ENCODE measurements at regions not wholly inside any gene's neighbourhood (a gene's known extent, or its start where the extent isn't known, plus 50 kb on each side); places are given as distances from the start of the nearest gene placed in this dataset.

DNA sequence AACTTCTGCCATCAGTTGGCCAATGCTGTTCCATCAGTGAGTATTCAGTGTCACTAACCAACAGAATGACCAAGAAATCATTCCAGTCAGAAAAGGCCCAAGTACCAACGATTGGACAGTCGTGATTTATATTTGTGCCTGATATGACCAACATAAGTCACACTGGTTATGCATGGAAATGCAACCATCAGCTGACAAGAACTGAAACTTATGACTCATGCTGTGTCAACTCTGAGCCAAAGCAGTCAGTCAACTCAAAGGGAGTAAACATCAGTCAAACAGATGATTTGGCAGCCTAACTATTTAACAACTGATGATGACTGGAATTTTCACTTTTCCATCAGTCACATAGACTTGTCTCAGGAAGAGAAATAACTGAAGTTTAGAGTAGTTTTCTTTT, 142.4 kb downstream of the ANXA2 start:
- in situ Hi-C loops (cut with HindIII; ENCODE audit: low pct_ligation_motif_present, low sequenced_read_pairs), result no loop called here
- Histone ChIP-seq H3K4me3 (ENCODE audit: low read depth, low read length) (no peak overlapping the region), H3K36me3 (replicated peaks) (no peaks in the 10 kb centered on the region), H3K27ac (no peak overlapping the region), H3K27me3 (replicated peaks) (no peaks in the 10 kb centered on the region)
- TF ChIP-seq, protein P1, sequence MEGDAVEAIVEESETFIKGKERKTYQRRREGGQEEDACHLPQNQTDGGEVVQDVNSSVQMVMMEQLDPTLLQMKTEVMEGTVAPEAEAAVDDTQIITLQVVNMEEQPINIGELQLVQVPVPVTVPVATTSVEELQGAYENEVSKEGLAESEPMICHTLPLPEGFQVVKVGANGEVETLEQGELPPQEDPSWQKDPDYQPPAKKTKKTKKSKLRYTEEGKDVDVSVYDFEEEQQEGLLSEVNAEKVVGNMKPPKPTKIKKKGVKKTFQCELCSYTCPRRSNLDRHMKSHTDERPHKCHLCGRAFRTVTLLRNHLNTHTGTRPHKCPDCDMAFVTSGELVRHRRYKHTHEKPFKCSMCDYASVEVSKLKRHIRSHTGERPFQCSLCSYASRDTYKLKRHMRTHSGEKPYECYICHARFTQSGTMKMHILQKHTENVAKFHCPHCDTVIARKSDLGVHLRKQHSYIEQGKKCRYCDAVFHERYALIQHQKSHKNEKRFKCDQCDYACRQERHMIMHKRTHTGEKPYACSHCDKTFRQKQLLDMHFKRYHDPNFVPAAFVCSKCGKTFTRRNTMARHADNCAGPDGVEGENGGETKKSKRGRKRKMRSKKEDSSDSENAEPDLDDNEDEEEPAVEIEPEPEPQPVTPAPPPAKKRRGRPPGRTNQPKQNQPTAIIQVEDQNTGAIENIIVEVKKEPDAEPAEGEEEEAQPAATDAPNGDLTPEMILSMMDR (IDR thresholded peaks at IDR 0.05; ENCODE audit: low read depth, low read length, missing control alignments), result no peak
- DNase-seq, result peak; percentile 40

DNA sequence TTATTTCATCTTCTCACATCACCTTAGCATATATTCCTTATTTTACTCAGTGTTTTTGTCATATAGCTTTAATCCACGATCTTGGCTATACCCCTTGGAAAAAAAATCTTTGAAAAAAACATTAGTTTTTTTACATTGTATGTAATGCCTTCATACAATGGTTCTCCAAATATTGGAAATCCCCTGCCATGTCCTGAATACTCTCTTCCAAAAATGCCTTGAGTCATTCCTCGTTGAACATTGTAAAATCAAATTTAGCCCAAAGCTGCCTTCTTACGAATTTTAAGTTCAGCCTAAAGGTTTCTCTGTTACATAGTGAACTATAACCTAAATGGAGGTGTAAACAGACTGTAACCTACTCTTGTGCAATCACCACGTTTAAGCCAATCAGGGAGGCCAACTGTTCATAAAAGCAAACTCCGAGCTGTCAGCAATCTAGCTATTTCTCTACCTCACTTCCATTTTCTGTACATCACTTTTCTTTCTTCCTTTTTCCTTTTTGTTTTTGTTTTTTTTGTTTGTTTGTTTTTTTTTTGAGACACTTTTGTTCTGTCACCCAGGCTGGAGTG, 140.1 kb downstream of the ANXA2 start:
- no peak overlapping the region for H3K27ac ChIP-seq
- H3K4me3 ChIP-seq (ENCODE audit: low read depth, low read length), result no peak overlapping the region
- DNase-seq, result no peak
- in situ Hi-C loops (cut with HindIII; ENCODE audit: low pct_ligation_motif_present, low sequenced_read_pairs), result no loop called here
- no peaks in the 10 kb centered on the region for H3K27me3 ChIP-seq (replicated peaks)
- H3K36me3 ChIP-seq (replicated peaks), result no peaks in the 10 kb centered on the region
- TF ChIP-seq, protein P1 (IDR thresholded peaks at IDR 0.05; ENCODE audit: low read depth, low read length, missing control alignments), result no peak

DNA sequence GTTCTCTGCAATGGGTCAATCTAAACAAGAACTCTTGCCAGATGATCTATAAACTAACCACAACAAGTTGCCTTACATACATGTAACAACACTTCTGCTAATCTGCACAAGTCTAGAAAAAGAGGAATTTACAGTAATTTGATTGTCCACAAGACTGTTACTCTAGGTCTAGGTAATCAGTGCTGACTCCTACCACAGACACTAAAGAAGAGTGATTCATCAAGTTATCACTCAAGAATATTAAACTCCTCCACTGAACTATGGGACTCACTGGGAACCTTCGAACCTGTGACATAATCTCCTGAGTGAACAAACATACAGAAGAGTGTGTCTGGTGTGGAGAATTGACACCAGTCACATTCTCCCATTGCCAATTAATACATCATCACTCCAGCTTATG, 138.3 kb downstream of the ANXA2 start:
- Histone ChIP-seq H3K36me3 (replicated peaks) (no peaks in the 10 kb centered on the region), H3K27ac (no peak overlapping the region), H3K4me3 (ENCODE audit: low read depth, low read length) (no peak overlapping the region), H3K27me3 (replicated peaks) (no peaks in the 10 kb centered on the region)
- TF ChIP-seq, protein P1 (IDR thresholded peaks at IDR 0.05; ENCODE audit: low read depth, low read length, missing control alignments), result no peak
- in situ Hi-C loops (cut with HindIII; ENCODE audit: low pct_ligation_motif_present, low sequenced_read_pairs), result no loop called here
- no peak for DNase-seq

DNA sequence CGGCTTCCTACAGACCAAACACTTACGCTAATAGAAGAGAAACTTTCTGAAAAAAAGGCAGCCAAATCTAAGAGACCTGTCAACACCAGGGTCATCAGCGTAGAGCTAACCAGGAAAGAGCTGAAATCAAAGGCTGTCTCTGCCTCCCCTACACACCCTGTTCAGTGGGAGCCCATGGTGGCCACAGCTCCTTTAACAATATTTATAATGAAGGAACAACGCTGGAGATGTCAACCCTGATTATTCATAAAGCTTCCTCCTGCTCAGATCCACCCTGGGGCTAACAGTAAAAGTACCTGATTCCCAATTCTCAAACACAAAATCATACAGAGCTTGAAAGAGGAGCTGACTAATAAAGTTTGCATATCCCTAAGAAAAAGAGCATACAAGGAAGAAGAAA, 133.7 kb downstream of the ANXA2 start:
- TF ChIP-seq, protein P1 (IDR thresholded peaks at IDR 0.05; ENCODE audit: low read depth, low read length, missing control alignments), result no peak
- peaks cover 3% of the 10 kb centered on the region for H3K27me3 ChIP-seq (replicated peaks)
- no peaks in the 10 kb centered on the region for H3K36me3 ChIP-seq (replicated peaks)
- in situ Hi-C loops (cut with HindIII; ENCODE audit: low pct_ligation_motif_present, low sequenced_read_pairs), result no loop called here
- H3K27ac ChIP-seq, result no peak overlapping the region
- no peak overlapping the region for H3K4me3 ChIP-seq (ENCODE audit: low read depth, low read length)
- no peak for DNase-seq

DNA sequence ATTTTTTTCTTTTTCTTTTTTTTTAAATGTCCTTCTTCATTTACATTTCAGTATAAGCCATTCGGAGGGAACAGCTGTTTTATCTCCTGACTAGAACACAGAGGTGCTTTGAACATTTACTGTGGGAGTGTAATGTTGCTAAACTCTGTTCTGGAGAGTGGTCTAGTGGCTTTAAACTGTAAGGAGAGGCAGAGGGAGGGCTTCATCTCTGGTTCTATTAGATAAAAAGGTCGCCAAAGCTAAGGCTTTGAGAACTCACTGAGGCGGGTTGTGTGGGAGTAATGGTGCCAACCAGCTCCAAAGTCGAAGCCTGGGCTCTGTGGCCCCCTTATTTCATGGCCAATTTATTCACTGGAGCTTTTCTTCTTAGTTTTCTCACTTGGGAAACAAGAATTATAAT, 133.2 kb downstream of the ANXA2 start:
- Histone ChIP-seq H3K4me3 (ENCODE audit: low read depth, low read length) (no peak overlapping the region), H3K27me3 (replicated peaks) (peaks cover 3% of the 10 kb centered on the region), H3K36me3 (replicated peaks) (no peaks in the 10 kb centered on the region), H3K27ac (no peak overlapping the region)
- in situ Hi-C loops (cut with HindIII; ENCODE audit: low pct_ligation_motif_present, low sequenced_read_pairs), result no loop called here
- TF ChIP-seq, protein P1 (IDR thresholded peaks at IDR 0.05; ENCODE audit: low read depth, low read length, missing control alignments), result no peak
- DNase-seq, result no peak

DNA sequence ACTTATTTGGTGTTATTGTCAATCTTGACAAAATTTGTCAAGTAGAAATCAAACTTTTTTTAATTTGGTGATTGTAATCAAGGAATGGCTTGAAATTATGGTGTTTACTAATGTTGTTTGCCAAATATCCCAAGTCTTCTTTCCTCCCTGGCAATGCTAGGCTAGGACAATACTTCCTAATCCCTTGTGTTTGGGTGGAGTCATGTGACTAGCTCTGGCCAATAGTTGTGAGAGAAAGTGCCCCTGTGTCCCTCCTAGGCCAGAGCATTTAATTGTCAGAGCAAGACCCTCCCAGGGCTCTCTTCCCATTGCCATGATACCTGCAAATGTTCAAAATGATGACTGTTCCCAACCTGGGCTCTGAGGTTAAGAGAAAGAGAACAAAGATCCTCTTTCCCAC, 132.7 kb downstream of the ANXA2 start:
- H3K27me3 ChIP-seq (replicated peaks), result peaks cover 3% of the 10 kb centered on the region
- H3K36me3 ChIP-seq (replicated peaks), result no peaks in the 10 kb centered on the region
- TF ChIP-seq, protein P1 (IDR thresholded peaks at IDR 0.05; ENCODE audit: low read depth, low read length, missing control alignments), result no peak
- no peak for DNase-seq
- H3K27ac ChIP-seq, result no peak overlapping the region
- in situ Hi-C loops (cut with HindIII; ENCODE audit: low pct_ligation_motif_present, low sequenced_read_pairs), result no loop called here
- H3K4me3 ChIP-seq (ENCODE audit: low read depth, low read length), result no peak overlapping the region
